K562 (cell line): ENCODE measurements at regions not wholly inside any gene's neighbourhood (a gene's known extent, or its start where the extent isn't known, plus 50 kb on each side); places are given as distances from the start of the nearest gene placed in this dataset.

Experiments
- ATAC-seq: fragments of 200-7000 bp; cut with Tn5 transposase; 3 replicates; pipeline ENCODE4 v1.9.1; 2020; ENCODE audit warnings: moderate library complexity
- BruUV-seq: library from RNA; stranded (reverse); fragments of 400-500 nt; replicated peaks from 2 replicates; lab custom pipeline; 2021; lab: Mats Ljungman, UMichigan
- CTCF ChIA-PET: fragments of 300-600 bp; formaldehyde crosslinking; extraction: SDS; loops from one replicate; lab custom pipeline; 2021; ENCODE audit warnings: low intra/inter-chr PET ratio; lab: Yijun Ruan, JAX
- POLR2A ChIA-PET: fragments of 300-600, 350-650 bp; sonication (Branson Sonifier 250); formaldehyde crosslinking; extraction: SDS; loops from one replicate; lab custom pipeline; 2021; ENCODE audit warnings: antibody characterized with exemption, inconsistent platforms; lab: Yijun Ruan, JAX
- DNase-seq, 4 experiments: peaks; one replicate each; pipeline versions ENCODE4 v3.0.0 to v3.0.0-alpha.2; 2011 to 2018; ENCODE audit warnings: low spot score in 3 of 4, mixed read lengths in 3 of 4; ENCODE audit errors: extremely low read depth in 1 of 4
- FAIRE-seq: peaks from 2 replicates; lab custom pipeline; 2011; peaks lifted over from hg19 to GRCh38; lab: Jason Lieb, UNC
- H2AFZ ChIP-seq: 2 replicates; pipeline ENCODE4 v1.6.0; 2011; ENCODE audit warnings: low read depth, low read length, control low read depth, inconsistent platforms
- H3K27ac ChIP-seq: fragments of 200-600 bp; 3 replicates; pipeline ENCODE4 v1.8.0; 2011; ENCODE audit warnings: low read depth, mild to moderate bottlenecking, control low read depth, inconsistent platforms, low read length, moderate library complexity, mixed read lengths; ENCODE audit errors: extremely low read depth
- H3K27me3 ChIP-seq, 2 experiments: fragments of 300-600 bp in 1 of 2; 2 replicates in 1 of 2; 3 replicates in 1 of 2; pipeline versions ENCODE4 v1.6.0 to v1.8.0; 2011; ENCODE audit warnings: inconsistent platforms in 2 of 2, low read length in 2 of 2, mild to moderate bottlenecking in 1 of 2, mixed read lengths in 1 of 2, moderate library complexity in 1 of 2; ENCODE audit not compliant: control insufficient read depth in 2 of 2, insufficient read depth in 2 of 2
- H3K36me3 ChIP-seq: fragments of 300-600 bp; 3 replicates; pipeline ENCODE4 v1.8.0; 2011; ENCODE audit warnings: mild to moderate bottlenecking, low read length, inconsistent platforms; ENCODE audit not compliant: control insufficient read depth, insufficient read depth
- H3K4me1 ChIP-seq, 2 experiments: fragments of 200-600 bp in 1 of 2; replicated peaks in 1 of 2; 2 replicates in 1 of 2; 3 replicates in 1 of 2; pipeline versions ENCODE4 v1.5.1 to v1.8.0; 2011; ENCODE audit warnings: inconsistent platforms in 2 of 2, low read length in 2 of 2, mild to moderate bottlenecking in 1 of 2, mixed read lengths in 1 of 2, moderate library complexity in 1 of 2; ENCODE audit not compliant: control insufficient read depth in 2 of 2, insufficient read depth in 2 of 2
- H3K4me2 ChIP-seq: 2 replicates; pipeline ENCODE4 v1.6.1; 2011; ENCODE audit warnings: low read length, control low read depth, inconsistent platforms, mixed read lengths; ENCODE audit not compliant: insufficient read depth
- H3K4me3 ChIP-seq: fragments of 200-600 bp; sonication (generic), shearing (Covaris generic); 2 replicates; pipeline ENCODE4 v1.5.1; 2016; ENCODE audit warnings: control low read depth, inconsistent platforms
- H3K79me2 ChIP-seq: fragments of 200-600 bp; 3 replicates; pipeline ENCODE4 v1.8.0; 2011; ENCODE audit warnings: low read length, inconsistent platforms; ENCODE audit not compliant: control insufficient read depth, insufficient read depth
- H3K9ac ChIP-seq, 2 experiments: 2 replicates each; pipeline versions ENCODE4 v1.6.0 to v1.6.1; 2011; ENCODE audit warnings: low read depth in 2 of 2, low read length in 2 of 2, control low read depth in 1 of 2, inconsistent platforms in 1 of 2, mild to moderate bottlenecking in 1 of 2, mixed read lengths in 1 of 2; ENCODE audit not compliant: insufficient read depth in 1 of 2
- H3K9me1 ChIP-seq: one replicate; pipeline ENCODE4 v1.6.0; 2011; ENCODE audit warnings: inconsistent platforms, mild to moderate bottlenecking, low read length, moderate library complexity; ENCODE audit not compliant: control insufficient read depth, insufficient read depth
- H3K9me3 ChIP-seq: replicated peaks from 2 replicates; pipeline ENCODE4 v1.5.1; 2011; ENCODE audit warnings: low read depth, low read length, inconsistent platforms; ENCODE audit not compliant: control insufficient read depth, insufficient read depth
- H4K20me1 ChIP-seq: replicated peaks from 2 replicates; pipeline ENCODE4 v1.6.1; 2011; ENCODE audit warnings: low read length, inconsistent platforms, mixed read lengths; ENCODE audit not compliant: control insufficient read depth, insufficient read depth
- EHMT2 ChIP-seq: fragments of 450-650 bp; IDR thresholded peaks from 2 replicates; pipeline ENCODE4 v1.6.1; 2018; ENCODE audit warnings: antibody characterized with exemption
- FOXA1 ChIP-seq: fragments of 450-650 bp; IDR thresholded peaks from 2 replicates; pipeline ENCODE4 v1.6.1; 2016; ENCODE audit warnings: mild to moderate bottlenecking, borderline replicate concordance
- HMBOX1 ChIP-seq: sonication (generic); IDR thresholded peaks from 2 replicates; pipeline ENCODE4 v1.6.1; 2016
- KLF13 ChIP-seq: fragments of 450-650 bp; IDR thresholded peaks from 2 replicates; pipeline ENCODE4 v1.6.1; 2016; ENCODE audit warnings: missing genetic modification characterization, low read depth, mild to moderate bottlenecking, missing compliant biosample characterization, moderate library complexity, borderline replicate concordance
- TFAP4 ChIP-seq: sonication (generic); formaldehyde crosslinking; IDR thresholded peaks from 2 replicates; pipeline ENCODE4 v1.8.0; 2022; ENCODE audit warnings: missing genetic modification reagents, mild to moderate bottlenecking, moderate library complexity, borderline replicate concordance
- ZNF384 ChIP-seq: IDR thresholded peaks from 2 replicates; pipeline ENCODE4 v1.6.1; 2012; ENCODE audit warnings: low read depth, low read length, improper control_type of control experiment
- ZNF592 ChIP-seq: fragments of 450-650 bp; IDR thresholded peaks from 2 replicates; pipeline ENCODE4 v1.6.1; 2017; ENCODE audit warnings: antibody characterized with exemption, mild to moderate bottlenecking
- WGBS: fragments of 100-300 bp; shearing (Covaris generic); methylation state at CpG from one replicate; pipeline ENCODE4 v1.1.6; 2016; ENCODE audit warnings: low coverage, mixed read lengths; ENCODE audit not compliant: insufficient coverage; ENCODE audit errors: missing lambda C conversion rate; 5-methylcytosine and 5-hydroxymethylcytosine counted together
- in situ Hi-C: fragments of 300-500 bp; cut with MboI; formaldehyde crosslinking; loops from 4 replicates; pipeline ENCODE4 v1.15.0; 2018; ENCODE audit warnings: inconsistent platforms, mixed read lengths
- intact Hi-C: fragments of 100-400 bp; cut with micrococcal nuclease; formaldehyde crosslinking; loops from 2 replicates; pipeline ENCODE4 v1.14.2; 2022

GRCh38 chr5:29972597-29972996 is 1220.9 kb upstream of the CDH6 start (continued):
- TF ChIP-seq ZNF592, result peak; percentile 55; the same call in 1 of the 2 replicates

GRCh38 chr5:29963956-29964355 is 1229.5 kb upstream of the CDH6 start:
- Histone ChIP-seq H3K9me1 (no peaks in the 10 kb centered on the region), H3K4me2 (no peak overlapping the region), H3K27me3 (no peaks in the 10 kb centered on the region), H3K4me3 (no peak overlapping the region), H3K79me2 (no peaks in the 10 kb centered on the region), H4K20me1 (no peaks in the 10 kb centered on the region), H2AFZ (no peak overlapping the region), H3K9ac (no peak overlapping the region), H3K4me1 (no peaks in the 10 kb centered on the region), H3K9me3 (peaks cover 5% of the 10 kb centered on the region; the same call in 1 of the 2 replicates), H3K27ac (no peak overlapping the region), H3K36me3 (no peaks in the 10 kb centered on the region)
- ChIA-PET POLR2A (no interaction called here), CTCF (no interaction called here)
- BruUV-seq, result no TSS peak
- in situ Hi-C loops, result no loop called here
- DNase-seq (no peak), FAIRE-seq (no peak), ATAC-seq (no peak)
- whole genome bisulfite sequencing, result 24% methylated on average over 3 of the region's 3 CpGs
- intact Hi-C loops, result no loop called here
- TF ChIP-seq EHMT2 (peak; percentile 49; the same call in 1 of the 2 replicates), FOXA1 (no peak), KLF13 (tag) (no peak), ZNF384 (peak; percentile 35; the same call in 1 of the 2 replicates), TFAP4 (no peak), HMBOX1 (no peak)
